GM19043 (cell line): ENCODE measurements at regions not wholly inside any gene's neighbourhood (a gene's known extent, or its start where the extent isn't known, plus 50 kb on each side); places are given as distances from the start of the nearest gene placed in this dataset.
"Not testable (repeated sequence)": the region's sequence is repeated elsewhere in the genome, so short reads cannot be mapped to it uniquely, and the experiment has no call there.

Source experiments
- ATAC-seq: cut with Tn5 transposase; IDR thresholded peaks from one replicate; pipeline ENCODE4 v1.9.1; 2021; ENCODE audit warnings: low read depth; ENCODE audit not compliant: unreplicated experiment

- ATAC-seq = no peak
Measured at GRCh38 chr2:57218206-57218605, 828.4 kb upstream of the VRK2 start.

DNA sequence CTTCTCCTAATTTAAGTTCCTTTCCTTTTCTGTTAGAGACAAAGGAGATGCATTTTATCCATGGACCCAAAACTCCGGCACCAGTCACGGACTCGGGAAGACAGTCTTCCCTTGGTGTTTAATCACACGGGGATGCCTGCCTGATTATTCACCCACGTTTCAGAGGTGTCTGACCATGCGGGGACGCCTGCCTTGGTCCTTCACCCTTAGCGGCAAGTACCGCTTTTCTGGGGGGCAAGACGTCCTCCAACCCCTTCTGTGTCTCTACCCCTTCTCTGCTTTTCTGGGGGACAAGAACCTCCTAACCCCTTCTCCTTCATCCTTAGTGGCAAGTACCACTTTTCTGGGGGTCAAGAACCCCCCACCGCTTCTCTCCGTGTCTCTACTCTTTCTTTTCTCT, 816.9 kb upstream of the VRK2 start:
- not testable (repeated sequence) for ATAC-seq

DNA sequence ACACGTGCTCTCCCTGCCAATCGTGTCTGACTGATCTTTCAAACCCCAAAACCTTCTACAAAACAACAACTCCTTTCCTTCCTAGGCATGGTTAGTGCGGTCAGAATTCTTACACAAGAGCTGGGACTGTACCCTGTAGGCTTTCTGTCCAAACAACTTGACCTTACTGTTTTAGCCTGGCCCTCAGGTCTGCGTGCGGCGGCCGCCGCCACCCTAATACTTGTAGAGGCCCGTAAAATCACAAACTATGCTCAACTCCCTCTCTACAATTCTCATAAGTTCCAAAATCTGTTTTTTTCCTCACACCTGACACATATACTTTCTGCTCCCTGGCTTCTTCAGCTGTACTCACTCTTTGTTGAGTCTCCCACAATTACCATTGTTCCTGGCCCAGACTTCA, 814.3 kb upstream of the VRK2 start:
- not testable (repeated sequence) for ATAC-seq

DNA sequence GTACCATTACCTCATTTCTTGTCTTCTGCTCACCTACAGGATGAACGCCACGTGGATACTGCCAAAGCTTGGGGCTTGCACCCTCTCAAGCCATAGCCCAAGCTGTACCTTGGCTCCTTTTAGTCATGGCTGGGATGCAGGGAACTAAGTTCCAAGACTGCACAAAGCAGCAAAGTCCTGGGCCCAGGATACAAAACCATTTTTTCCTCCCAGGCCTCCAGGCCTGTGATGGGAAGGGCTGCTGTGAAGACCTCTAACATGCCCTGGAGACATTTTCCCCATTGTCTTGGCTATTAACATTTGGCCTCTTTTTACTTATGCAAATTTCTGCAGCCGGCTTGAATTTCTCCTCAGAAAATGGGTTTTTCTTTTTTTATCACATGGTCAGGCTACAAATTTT, 795.1 kb upstream of the VRK2 start:
- not testable (repeated sequence) for ATAC-seq

DNA sequence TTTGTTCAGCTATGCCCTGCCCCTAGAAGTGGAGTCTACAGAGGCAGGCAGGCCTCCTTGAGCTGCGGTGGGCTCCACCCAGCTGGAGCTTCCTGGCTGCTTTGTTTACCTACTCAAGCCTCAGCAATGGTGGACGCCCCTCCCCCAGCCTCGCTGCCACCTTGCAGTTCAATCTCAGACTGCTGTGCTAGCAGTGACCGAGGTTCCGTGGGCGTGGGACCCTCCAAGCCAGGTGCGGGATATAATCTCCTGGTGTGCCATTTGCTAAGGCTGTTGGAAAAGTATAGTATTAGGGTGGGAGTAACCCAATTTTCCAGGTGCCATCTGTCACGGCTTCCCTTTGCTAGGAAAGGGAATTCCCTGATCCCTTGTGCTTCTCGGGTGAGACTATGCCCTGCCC, 770.2 kb upstream of the VRK2 start:
- ATAC-seq = not testable (repeated sequence)

DNA sequence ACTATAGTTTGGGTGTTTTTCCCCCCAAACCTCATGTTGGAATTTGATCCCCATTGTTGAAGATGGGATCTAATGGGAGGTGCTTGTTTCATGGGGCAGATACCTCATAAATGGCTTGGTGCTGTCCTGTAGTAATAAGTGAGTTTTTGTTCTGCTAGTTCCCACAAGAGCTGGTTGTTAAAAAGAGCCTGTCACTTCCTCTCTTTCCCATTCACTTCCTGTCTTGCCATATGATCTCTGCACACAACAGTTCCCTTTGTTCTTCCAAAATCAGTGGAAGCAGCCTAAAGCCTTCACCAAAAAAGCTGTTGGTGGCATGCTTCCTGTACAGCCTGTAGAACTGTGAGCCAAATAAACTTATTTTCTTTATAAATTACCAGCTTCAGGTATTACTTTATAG, 768.2 kb upstream of the VRK2 start:
- ATAC-seq = no peak

DNA sequence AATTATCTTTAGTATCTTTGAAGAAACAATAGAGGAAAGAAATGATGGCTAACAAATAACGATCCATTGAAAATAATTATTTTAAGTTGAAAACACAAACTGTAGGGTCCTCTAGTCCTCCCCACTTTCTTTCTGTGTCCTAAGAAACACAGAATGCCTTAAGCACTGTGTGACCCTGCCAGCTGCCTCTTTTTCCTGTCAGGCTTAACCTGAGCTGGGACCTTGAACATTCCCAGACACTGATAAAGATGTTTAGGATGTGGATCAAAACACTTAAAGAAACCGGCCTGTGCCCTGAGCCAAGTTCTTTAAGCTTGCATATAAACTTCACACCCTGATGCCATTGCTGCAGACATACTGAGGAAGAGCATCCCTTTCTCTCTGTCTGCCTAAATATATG, 755.4 kb upstream of the VRK2 start:
- ATAC-seq = no peak

DNA sequence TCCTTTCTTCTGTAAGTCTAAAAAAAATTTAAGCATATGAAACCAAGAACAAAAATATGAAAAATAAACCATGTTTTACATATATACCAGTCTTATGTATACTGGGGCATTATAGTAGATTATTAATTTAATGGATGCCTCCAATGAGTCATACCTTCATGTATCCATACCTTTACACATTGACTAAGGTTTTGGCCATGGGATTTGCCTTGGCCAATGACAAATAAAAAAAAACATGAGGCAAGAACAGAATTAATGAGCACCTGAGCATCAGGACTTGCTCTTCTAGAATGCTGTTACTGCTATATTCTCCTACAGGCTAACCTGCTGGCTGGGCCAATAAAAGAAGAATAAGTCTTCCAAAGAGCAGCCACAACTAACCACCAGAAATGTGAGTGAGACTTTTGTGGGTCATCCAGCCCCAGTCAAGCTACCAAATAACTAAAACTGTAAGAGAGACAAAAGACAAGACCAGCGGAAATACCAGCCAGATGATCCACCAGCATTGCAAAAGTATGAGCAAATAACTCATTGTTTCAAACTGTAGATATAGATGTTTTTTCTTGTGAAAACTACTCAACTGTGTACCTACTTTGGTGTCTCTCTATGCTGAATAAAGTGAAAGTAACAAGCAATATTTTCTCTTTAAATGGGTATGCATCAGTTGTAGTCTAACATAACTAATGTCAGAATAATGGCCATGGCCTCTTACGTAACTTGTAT, 749.6 kb upstream of the VRK2 start:
- ATAC-seq = no peak

GRCh38 chr2:57313678-57314077, 732.9 kb upstream of the VRK2 start:
- ATAC-seq = no peak

GRCh38 chr2:57314682-57315081, 731.9 kb upstream of the VRK2 start:
- ATAC-seq = no peak

DNA sequence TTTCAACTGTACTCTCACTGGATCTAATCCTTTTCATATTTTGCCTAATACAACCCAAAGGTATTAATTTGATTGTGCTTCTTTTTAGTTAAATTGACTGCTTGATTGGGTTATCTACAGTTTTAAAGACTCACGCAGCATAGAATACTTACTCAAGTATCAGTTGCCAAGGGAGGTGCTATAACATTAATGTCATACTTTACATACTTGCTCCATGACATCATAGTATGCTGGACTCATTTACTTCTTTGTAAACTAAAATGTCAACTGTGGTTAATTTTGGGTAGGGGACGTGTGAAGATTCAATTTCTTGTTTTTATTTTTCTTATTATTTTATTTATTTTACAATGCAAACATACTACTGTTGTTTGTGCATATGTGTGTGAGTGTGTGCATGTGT, 716.2 kb upstream of the VRK2 start:
- ATAC-seq = no peak

GRCh38 chr2:57333221-57333620, 713.4 kb upstream of the VRK2 start:
- no peak for ATAC-seq

DNA sequence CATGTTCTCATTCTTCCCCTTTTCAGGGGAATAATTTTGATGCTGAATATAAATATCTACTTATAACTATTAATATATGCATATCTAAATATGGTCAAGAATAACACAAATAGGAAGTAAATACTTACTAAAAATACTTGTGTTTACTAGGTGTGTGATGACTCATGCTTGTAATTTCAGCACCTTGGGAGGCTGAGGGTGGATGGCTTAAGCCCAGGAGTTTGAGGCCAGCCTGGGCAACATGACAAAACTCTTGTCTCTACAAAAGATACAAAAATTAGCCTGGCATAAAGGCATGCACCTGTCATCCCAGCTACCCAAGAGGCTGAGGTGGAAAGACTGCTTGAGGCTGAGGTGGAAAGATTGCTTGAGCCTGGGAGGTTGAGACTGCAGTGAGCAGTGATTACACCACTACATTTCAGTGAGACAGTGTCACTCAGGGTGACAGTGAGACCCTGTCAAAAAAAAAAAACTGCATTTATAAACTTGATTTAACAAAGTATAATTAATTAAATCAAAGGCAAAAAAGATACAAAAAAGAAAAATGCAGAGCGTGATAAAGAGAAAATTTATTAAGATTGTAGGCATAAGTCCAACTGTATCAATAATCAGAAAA, 703.1 kb upstream of the VRK2 start:
- no peak for ATAC-seq

DNA sequence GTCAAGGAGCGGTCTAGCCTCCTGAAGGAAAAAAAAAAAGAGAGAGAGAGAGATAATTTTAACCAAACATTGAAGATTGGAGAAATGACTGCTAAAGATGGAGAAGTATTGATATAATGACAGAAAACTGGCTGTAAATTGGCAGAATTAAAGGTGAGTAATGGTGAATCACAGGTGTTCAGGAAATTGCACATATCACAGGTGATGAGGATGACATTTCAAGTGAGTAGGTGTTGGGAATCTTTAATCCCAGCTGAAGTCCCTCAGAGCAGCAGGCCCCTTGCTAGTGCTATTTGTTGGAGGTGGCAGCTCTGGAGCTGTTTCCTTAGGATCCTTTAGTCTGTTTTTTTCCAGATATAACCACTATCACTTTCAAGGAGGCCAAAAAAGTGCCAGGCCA, 678.4 kb upstream of the VRK2 start:
- ATAC-seq = no peak

- ATAC-seq = no peak
Measured at GRCh38 chr2:57370882-57371585, 675.6 kb upstream of the VRK2 start.

- no peak for ATAC-seq
Measured at GRCh38 chr2:57372237-57372984, 674.2 kb upstream of the VRK2 start.

GRCh38 chr2:57373530-57373929, 673.1 kb upstream of the VRK2 start:
- ATAC-seq = no peak

DNA sequence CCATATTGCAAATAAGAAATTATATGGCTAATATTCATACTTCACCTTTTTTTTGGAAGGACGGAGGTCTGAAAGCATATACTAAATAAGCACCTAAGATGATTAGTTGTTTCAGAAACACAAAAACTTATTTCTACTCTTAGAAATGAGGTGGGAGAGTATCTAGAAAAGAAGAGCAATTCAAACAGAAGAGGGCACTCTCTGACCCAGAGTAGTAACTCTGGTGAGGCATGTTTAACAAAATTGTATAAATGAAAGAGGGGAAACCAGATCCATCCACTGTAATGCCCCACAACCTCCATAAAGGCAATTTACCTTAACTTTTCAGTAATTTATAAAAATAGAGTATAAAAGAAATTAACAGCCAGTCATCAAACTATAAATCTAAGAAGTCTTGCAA, 669.6 kb upstream of the VRK2 start:
- no peak for ATAC-seq

DNA sequence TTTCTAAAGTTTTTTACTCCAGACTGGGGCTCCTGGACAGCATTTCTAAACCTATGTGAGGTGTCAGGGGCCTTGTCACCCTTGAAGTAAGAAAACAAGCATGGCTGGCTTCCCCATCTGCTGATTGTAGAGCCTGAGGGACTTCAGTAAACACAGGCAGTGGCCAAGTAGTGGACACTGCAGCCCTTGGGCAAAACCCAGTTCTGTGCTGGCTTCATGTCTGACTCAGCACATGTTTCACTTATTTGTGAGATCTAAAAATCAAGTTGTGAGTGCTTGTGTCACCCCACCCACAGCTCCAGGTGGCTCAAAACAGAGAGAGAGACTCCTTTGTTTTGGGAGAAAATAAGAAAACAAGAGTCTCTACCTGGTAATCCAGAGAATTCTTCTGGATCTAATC, 660.3 kb upstream of the VRK2 start:
- no peak for ATAC-seq

DNA sequence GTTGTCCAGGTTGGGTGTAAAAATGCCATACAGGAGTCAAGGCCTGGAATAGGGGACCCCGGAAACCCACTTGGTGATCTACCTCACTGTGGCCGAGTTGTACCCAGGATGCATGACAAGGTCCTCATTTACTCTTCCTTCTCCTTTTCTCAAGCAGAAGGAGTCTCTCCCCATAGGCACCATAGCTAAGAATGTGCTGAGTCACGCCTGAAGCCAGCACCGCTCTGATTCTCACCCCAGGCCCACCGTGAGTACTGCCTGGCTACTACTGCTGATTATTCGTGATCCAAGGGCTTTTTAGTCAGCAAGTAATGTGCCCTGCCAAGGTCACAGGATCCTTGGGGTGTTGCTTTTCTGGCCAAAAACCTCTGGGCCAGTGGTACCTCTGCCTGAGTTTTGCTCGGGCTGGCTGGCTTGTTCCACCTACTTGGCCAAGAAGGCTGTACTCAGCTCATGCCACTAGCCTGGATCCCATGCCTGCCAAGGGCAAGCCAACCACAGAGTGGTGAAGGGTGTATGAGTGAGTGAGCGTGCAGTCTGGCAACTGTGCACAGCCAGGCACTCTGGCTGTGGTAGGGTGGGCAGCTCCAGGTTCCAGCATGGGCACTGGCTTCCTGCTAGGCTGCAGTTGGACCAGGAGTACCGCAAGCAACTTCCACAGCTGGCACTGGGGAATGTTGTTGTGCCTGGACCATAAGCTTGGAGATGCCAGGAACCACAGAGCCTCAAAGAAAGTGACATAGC, 650.1 kb upstream of the VRK2 start:
- ATAC-seq = no peak
